ENCODE measurements at regions not wholly inside any gene's neighbourhood (a gene's known extent, or its start where the extent isn't known, plus 50 kb on each side); places are given as distances from the start of the nearest gene placed in this dataset.
"Not testable (repeated sequence)": the region's sequence is repeated elsewhere in the genome, so short reads cannot be mapped to it uniquely, and the experiment has no call there.

GRCh38 chr2:167572883-167573619, 674.3 kb downstream of the STK39 start:
- no peak for DNase-seq

DNA sequence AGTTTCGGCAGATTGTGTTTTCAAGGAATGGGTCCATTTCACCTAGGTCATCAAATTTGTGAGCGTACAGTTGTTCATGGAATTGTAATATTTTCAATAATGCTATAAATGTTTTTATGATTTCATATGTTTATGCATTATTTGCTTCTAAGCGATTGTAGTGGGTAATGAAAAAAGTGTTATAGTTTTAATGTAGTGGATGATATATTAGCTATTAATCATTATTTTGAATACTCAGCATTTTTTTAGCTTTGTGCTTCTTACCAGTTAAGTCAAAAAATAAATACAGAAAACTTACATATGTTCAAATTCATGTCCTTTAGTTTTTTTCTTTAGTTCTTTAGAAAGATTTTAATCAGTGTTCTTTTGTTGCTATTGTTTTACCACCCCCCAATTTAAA, 677.0 kb downstream of the STK39 start:
- DNase-seq: no peak

- DNase-seq: not testable (repeated sequence)
These were observed 675.8 kb downstream of the XIRP2 start for GRCh38 chr2:167563885-167564619.

DNA sequence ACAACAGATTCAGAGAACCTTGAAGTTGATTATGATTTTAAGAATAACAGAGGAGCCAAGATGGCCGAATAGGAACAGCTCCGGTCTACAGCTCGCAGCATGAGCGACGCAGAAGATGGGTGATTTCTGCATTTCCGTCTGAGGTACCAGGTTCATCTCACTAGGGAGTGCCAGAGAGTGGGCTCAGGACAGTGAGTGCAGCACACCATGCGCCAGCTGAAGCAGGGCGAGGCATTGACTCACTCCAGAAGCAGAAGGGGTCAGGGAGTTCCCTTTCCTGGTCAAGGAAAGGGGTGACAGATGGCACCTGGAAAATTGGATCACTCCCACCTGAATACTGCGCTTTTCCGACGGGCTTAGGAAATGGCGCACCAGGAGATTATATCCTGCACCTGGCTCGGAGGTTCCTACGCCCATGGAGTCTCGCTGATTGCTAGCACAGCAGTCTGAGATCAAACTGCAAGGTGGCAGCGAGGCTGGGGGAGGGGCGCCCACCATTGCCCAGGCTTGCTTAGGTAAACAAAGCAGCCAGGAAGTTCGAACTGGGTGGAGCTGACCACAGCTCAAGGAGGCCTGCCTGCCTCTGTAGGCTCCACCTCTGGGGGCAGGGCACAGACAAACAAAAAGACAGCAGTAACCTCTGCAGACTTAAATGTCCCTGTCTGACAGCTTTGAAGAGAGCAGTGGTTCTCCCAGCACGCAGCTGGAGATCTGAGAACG, 670.2 kb downstream of the XIRP2 start:
- DNase-seq: not testable (repeated sequence)

GRCh38 chr2:167555098-167555720, 666.9 kb downstream of the XIRP2 start:
- no peak for DNase-seq

GRCh38 chr2:167553635-167554034, 665.4 kb downstream of the XIRP2 start:
- DNase-seq: no peak

GRCh38 chr2:167551416-167551815, 663.1 kb downstream of the XIRP2 start:
- DNase-seq: no peak

- DNase-seq: no peak
These were observed 662.2 kb downstream of the XIRP2 start for GRCh38 chr2:167550448-167550847.

GRCh38 chr2:167548396-167548795, 660.1 kb downstream of the XIRP2 start:
- no peak for DNase-seq

DNA sequence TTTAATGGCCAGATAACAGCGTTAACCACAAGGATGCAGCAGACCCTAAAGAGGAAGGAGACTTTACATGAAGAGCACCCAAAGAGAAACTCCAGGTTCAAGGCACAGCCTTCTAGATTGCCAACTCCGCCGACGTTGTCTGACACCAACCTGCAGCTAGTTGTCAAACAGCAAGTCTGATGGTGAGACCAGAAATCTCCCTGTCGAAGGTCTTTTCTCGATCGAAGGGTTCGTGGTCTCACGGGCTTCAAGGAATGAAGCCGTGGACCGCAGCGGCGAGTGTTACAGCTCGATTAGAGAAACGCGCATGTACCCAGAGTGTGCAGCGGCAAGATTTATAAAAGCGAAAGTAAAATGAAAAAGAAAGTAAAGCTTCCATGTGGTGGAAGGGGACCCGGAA, 656.3 kb downstream of the XIRP2 start:
- DNase-seq: no peak

GRCh38 chr2:167543721-167544120, 655.4 kb downstream of the XIRP2 start:
- no peak for DNase-seq

GRCh38 chr2:167537743-167538142, 649.5 kb downstream of the XIRP2 start:
- DNase-seq: no peak

DNA sequence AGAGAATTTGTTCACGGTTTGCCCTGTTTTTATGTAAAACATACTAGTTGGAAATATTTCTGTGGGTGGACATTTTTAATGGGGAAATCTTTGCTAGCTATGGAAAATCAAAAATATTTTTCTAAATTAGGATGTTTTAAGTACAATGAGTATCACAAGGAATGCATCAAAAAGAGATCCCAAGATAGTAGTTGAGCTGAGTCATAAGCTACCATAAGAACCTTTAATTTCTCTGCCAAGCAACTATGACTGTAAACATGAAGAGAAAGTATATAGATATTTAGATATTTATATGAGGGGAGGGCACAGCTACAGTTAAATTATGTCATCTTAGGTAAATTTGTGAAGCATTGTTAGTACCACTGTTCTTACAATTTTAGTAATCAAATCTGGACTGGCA, 646.2 kb downstream of the XIRP2 start:
- DNase-seq: no peak

- DNase-seq: no peak
These were observed 636.5 kb downstream of the XIRP2 start for GRCh38 chr2:167524786-167525185.

- no peak for DNase-seq
These were observed 621.9 kb downstream of the XIRP2 start for GRCh38 chr2:167510071-167510759.

DNA sequence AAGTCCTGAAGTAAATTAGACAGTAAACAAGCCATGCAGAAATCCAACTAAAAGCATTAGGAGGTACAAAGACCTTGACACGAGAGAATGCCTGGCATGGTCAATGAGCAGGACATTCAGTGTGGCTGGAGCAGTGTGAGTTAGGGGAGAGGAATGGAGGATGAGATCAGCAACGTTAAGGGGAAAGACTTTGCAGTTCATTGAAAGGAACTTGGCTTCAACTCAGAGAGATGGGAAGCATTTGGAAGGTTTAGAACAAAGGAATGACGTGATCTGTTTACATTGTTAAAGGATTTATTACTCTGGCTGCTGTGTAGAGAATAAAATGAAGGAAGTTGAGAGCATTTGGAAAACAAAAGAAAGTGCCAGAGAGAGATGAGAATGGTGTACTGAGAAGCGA, 621.3 kb downstream of the XIRP2 start:
- no peak for DNase-seq

- DNase-seq: no peak
These were observed 620.4 kb downstream of the XIRP2 start for GRCh38 chr2:167508709-167509108.

DNA sequence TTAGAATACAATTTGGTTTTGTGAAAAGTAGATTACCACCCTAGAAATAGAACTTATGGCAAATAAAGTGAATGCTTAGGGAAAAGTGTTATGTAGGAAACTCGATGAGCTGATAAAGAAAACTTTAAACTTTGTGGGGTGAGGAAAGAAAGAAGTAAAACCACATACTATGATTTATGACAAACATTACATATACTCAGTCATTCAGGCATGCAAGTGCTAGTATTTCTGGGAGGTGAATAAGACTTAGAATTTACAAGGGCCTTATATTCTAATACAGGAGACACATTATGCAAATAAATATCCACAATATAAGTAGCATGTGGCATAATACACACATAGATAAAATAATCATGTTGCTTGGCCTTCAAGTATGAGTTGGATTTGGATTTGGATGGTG, 618.1 kb downstream of the XIRP2 start:
- DNase-seq: no peak

DNA sequence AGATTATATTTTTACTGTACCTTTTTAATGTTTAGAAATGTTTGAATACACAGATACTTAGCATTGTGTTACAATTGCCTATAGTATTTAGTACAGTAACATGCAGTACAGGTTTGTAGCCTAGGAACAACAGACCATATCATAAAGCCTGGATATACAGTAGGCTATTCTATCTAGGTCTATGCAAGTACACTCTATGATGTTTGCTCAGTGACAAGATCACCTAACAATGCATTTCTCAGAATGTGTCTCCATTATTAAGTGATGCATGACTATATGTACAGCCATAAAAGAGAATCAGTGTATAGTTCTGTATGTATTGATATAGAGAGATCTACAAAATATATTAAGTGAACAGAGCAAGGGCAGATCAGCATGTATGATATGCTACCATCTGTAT, 616.4 kb downstream of the XIRP2 start:
- no peak for DNase-seq

GRCh38 chr2:167504061-167504460, 615.8 kb downstream of the XIRP2 start:
- no peak for DNase-seq

DNA sequence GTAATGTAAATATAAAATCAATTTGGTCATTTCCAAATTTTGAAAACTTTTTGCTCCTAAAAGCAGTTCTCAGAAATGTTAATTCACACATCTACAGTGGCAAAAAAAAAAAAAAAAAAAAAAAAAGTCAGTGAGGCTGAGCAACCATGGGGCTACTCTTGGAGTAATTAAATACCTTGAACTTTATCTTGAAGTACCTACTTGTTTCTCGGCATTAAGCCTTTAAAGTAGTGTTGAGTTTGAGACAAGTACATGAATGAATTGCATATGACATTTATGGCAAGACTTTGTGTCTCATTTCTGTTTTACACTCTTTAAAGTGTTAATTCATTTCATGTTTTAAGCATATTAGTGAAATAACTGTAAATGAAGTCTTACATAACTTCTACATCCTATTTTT, 613.3 kb downstream of the XIRP2 start:
- DNase-seq: no peak

GRCh38 chr2:167493862-167494261, 605.6 kb downstream of the XIRP2 start:
- no peak for DNase-seq

- DNase-seq: no peak
These were observed 604.2 kb downstream of the XIRP2 start for GRCh38 chr2:167492486-167492885.
